ENCODE measurements at regions not wholly inside any gene's neighbourhood (a gene's known extent, or its start where the extent isn't known, plus 50 kb on each side); places are given as distances from the start of the nearest gene placed in this dataset.

GRCh38 chr2:67896076-67896475, 166.7 kb downstream of the C1D start:
- Histone ChIP-seq H3K4me2 (ENCODE audit: control insufficient read depth, extremely low read depth, insufficient read depth, low read depth, low read length) (no peak overlapping the region), H4K20me1 (ENCODE audit: control insufficient read depth, extremely low read depth, insufficient read depth, low read length) (no peaks in the 10 kb centered on the region), H2AFZ (ENCODE audit: control insufficient read depth, low read length) (no peak overlapping the region), H3K27me3 (ENCODE audit: control insufficient read depth, extremely low read depth, insufficient read depth, low read length) (no peaks in the 10 kb centered on the region), H3K36me3 (ENCODE audit: control insufficient read depth in 2 of 2, extremely low read depth in 1 of 2, insufficient read depth in 2 of 2, low read length in 2 of 2) (no peaks in the 10 kb centered on the region), H3K4me3 (ENCODE audit: control insufficient read depth in 2 of 3, extremely low read depth in 1 of 3, insufficient read depth in 2 of 3, low read depth in 1 of 3, low read length in 3 of 3) (no peak overlapping the region), H3K9me3 (ENCODE audit: control insufficient read depth, low read depth, low read length) (no peaks in the 10 kb centered on the region), H3K27ac (ENCODE audit: control insufficient read depth, insufficient read depth, low read length) (no peak overlapping the region), H3K79me2 (ENCODE audit: control insufficient read depth, insufficient read depth, low read length) (no peaks in the 10 kb centered on the region), H3K4me1 (ENCODE audit: control insufficient read depth, extremely low read depth, insufficient read depth, low read length) (no peaks in the 10 kb centered on the region), H3K9ac (ENCODE audit: control insufficient read depth, extremely low read depth, insufficient read depth, low read length) (no peak overlapping the region), H3K9me1 (ENCODE audit: control insufficient read depth, extremely low read depth, insufficient read depth, low read length) (no peaks in the 10 kb centered on the region)
- no peak for TF ChIP-seq EZH2 (IDR thresholded peaks at IDR 0.05; ENCODE audit: low read length)
- TF ChIP-seq, protein P1, sequence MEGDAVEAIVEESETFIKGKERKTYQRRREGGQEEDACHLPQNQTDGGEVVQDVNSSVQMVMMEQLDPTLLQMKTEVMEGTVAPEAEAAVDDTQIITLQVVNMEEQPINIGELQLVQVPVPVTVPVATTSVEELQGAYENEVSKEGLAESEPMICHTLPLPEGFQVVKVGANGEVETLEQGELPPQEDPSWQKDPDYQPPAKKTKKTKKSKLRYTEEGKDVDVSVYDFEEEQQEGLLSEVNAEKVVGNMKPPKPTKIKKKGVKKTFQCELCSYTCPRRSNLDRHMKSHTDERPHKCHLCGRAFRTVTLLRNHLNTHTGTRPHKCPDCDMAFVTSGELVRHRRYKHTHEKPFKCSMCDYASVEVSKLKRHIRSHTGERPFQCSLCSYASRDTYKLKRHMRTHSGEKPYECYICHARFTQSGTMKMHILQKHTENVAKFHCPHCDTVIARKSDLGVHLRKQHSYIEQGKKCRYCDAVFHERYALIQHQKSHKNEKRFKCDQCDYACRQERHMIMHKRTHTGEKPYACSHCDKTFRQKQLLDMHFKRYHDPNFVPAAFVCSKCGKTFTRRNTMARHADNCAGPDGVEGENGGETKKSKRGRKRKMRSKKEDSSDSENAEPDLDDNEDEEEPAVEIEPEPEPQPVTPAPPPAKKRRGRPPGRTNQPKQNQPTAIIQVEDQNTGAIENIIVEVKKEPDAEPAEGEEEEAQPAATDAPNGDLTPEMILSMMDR (optimal IDR thresholded peaks at IDR 0.05 in 1 of 3, IDR thresholded peaks at IDR 0.05 in 1 of 3, conservative IDR thresholded peaks at IDR 0.05 in 1 of 3; ENCODE audit: extremely low read depth in 1 of 3, insufficient read depth in 2 of 3, low read length in 3 of 3) = no peak
- dilution Hi-C loops (cut with MboI; ENCODE audit: extremely low pct_ligation_motif_present, low sequenced_read_pairs) = no loop called here
- DNase-seq (ENCODE audit: low read depth, low spot score) (no peak), FAIRE-seq (no peak)

- no peaks in the 10 kb centered on the region for H3K9me1 ChIP-seq (ENCODE audit: control insufficient read depth, extremely low read depth, insufficient read depth, low read length)
- dilution Hi-C loops (cut with MboI; ENCODE audit: extremely low pct_ligation_motif_present, low sequenced_read_pairs) = no loop called here
- H4K20me1 ChIP-seq (ENCODE audit: control insufficient read depth, extremely low read depth, insufficient read depth, low read length) = no peaks in the 10 kb centered on the region
- no peaks in the 10 kb centered on the region for H3K79me2 ChIP-seq (ENCODE audit: control insufficient read depth, insufficient read depth, low read length)
- H3K27ac ChIP-seq (ENCODE audit: control insufficient read depth, insufficient read depth, low read length) = no peak overlapping the region
- no peaks in the 10 kb centered on the region for H3K9me3 ChIP-seq (ENCODE audit: control insufficient read depth, low read depth, low read length)
- no peak overlapping the region for H2AFZ ChIP-seq (ENCODE audit: control insufficient read depth, low read length)
- H3K4me3 ChIP-seq (ENCODE audit: control insufficient read depth in 2 of 3, extremely low read depth in 1 of 3, insufficient read depth in 2 of 3, low read depth in 1 of 3, low read length in 3 of 3) = no peak overlapping the region
- TF ChIP-seq, protein P1 (optimal IDR thresholded peaks at IDR 0.05 in 1 of 3, IDR thresholded peaks at IDR 0.05 in 1 of 3, conservative IDR thresholded peaks at IDR 0.05 in 1 of 3; ENCODE audit: extremely low read depth in 1 of 3, insufficient read depth in 2 of 3, low read length in 3 of 3) = no peak
- no peak for TF ChIP-seq EZH2 (IDR thresholded peaks at IDR 0.05; ENCODE audit: low read length)
- H3K4me2 ChIP-seq (ENCODE audit: control insufficient read depth, extremely low read depth, insufficient read depth, low read depth, low read length) = no peak overlapping the region
- no peak for FAIRE-seq
- no peaks in the 10 kb centered on the region for H3K27me3 ChIP-seq (ENCODE audit: control insufficient read depth, extremely low read depth, insufficient read depth, low read length)
- H3K36me3 ChIP-seq (ENCODE audit: control insufficient read depth in 2 of 2, extremely low read depth in 1 of 2, insufficient read depth in 2 of 2, low read length in 2 of 2) = no peaks in the 10 kb centered on the region
- no peak for DNase-seq (ENCODE audit: low read depth, low spot score)
- H3K9ac ChIP-seq (ENCODE audit: control insufficient read depth, extremely low read depth, insufficient read depth, low read length) = no peak overlapping the region
- no peaks in the 10 kb centered on the region for H3K4me1 ChIP-seq (ENCODE audit: control insufficient read depth, extremely low read depth, insufficient read depth, low read length)
Measured at GRCh38 chr2:67896476-67896875, 166.3 kb downstream of the C1D start.
